ENCODE measurements at regions not wholly inside any gene's neighbourhood (a gene's known extent, or its start where the extent isn't known, plus 50 kb on each side); places are given as distances from the start of the nearest gene placed in this dataset.

GRCh38 chr13:108137176-108137575, 78.2 kb downstream of the LIG4 start:
- no peaks in the 10 kb centered on the region for H3K36me3 Mint-ChIP-seq
- H3K9me3 Mint-ChIP-seq: peaks cover 3% of the 10 kb centered on the region
- no peak overlapping the region for H3K4me3 Mint-ChIP-seq
- TF ChIP-seq SOX15 (CRISPR knock-in tag; IDR thresholded peaks at IDR 0.05) (no peak), SP1 (CRISPR knock-in tag; conservative IDR thresholded peaks at IDR 0.05) (no peak)
- TF ChIP-seq, protein P1, sequence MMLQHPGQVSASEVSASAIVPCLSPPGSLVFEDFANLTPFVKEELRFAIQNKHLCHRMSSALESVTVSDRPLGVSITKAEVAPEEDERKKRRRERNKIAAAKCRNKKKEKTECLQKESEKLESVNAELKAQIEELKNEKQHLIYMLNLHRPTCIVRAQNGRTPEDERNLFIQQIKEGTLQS (CRISPR knock-in tag; conservative IDR thresholded peaks at IDR 0.05): no peak
- H3K4me1 Mint-ChIP-seq: no peaks in the 10 kb centered on the region
- ATAC-seq: no peak
- ChIA-PET CTCF (no interaction called here), POLR2A (no interaction called here)
- no peaks in the 10 kb centered on the region for H3K27me3 Mint-ChIP-seq (ENCODE audit: low read depth)
- no peak overlapping the region for H3K27ac Mint-ChIP-seq
- no peak for DNase-seq (ENCODE audit: low spot score)

DNA sequence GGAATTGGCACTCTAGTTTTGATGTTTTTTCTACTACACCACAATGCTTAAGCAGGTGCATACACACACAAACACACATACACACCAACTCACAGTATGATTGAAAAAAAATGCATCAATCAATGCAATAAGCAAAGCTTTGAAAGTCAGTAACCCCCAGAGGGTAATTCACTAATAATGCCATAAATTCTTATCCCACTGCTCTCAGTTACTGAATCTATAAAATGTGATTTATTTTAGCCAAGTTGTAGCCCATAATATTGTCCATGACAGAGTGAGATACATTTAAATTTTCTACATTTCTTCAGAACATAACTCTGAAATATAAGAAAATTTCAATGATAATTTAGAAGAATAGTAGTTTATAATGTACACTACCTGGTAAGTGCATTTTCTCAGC, 87.9 kb downstream of the LIG4 start:
- ChIA-PET POLR2A (no interaction called here), CTCF (interaction anchor here (0.5 kb wide), 1 partner anchor 49 kb away, joined by 3 read pairs; no protein-coding TSS in a partner anchor)
- Mint-ChIP-seq H3K4me3 (no peak overlapping the region), H3K9me3 (no peaks in the 10 kb centered on the region), H3K27ac (no peak overlapping the region), H3K36me3 (no peaks in the 10 kb centered on the region), H3K4me1 (no peaks in the 10 kb centered on the region), H3K27me3 (ENCODE audit: low read depth) (no peaks in the 10 kb centered on the region)
- TF ChIP-seq NR1H2 (CRISPR knock-in tag; IDR thresholded peaks at IDR 0.05): no peak
- TF ChIP-seq SP1 (CRISPR knock-in tag; conservative IDR thresholded peaks at IDR 0.05): no peak
- TF ChIP-seq ZNF263 (CRISPR knock-in tag; IDR thresholded peaks at IDR 0.05; ENCODE audit: low read depth): no peak
- TF ChIP-seq TP53 (CRISPR knock-in tag; IDR thresholded peaks at IDR 0.05): no peak
- no peak for TF ChIP-seq ATF6 (CRISPR knock-in tag; IDR thresholded peaks at IDR 0.05)
- TF ChIP-seq ZNF423 (CRISPR knock-in tag; IDR thresholded peaks at IDR 0.05): no peak
- no peak for TF ChIP-seq SOX15 (CRISPR knock-in tag; IDR thresholded peaks at IDR 0.05)
- no peak for TF ChIP-seq GABPB1 (CRISPR knock-in tag; IDR thresholded peaks at IDR 0.05)
- TF ChIP-seq, protein P2, sequence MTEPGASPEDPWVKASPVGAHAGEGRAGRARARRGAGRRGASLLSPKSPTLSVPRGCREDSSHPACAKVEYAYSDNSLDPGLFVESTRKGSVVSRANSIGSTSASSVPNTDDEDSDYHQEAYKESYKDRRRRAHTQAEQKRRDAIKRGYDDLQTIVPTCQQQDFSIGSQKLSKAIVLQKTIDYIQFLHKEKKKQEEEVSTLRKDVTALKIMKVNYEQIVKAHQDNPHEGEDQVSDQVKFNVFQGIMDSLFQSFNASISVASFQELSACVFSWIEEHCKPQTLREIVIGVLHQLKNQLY (CRISPR knock-in tag; IDR thresholded peaks at IDR 0.05): no peak
- TF ChIP-seq, protein P3, sequence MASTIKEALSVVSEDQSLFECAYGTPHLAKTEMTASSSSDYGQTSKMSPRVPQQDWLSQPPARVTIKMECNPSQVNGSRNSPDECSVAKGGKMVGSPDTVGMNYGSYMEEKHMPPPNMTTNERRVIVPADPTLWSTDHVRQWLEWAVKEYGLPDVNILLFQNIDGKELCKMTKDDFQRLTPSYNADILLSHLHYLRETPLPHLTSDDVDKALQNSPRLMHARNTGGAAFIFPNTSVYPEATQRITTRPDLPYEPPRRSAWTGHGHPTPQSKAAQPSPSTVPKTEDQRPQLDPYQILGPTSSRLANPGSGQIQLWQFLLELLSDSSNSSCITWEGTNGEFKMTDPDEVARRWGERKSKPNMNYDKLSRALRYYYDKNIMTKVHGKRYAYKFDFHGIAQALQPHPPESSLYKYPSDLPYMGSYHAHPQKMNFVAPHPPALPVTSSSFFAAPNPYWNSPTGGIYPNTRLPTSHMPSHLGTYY (CRISPR knock-in tag; IDR thresholded peaks at IDR 0.05): no peak
- TF ChIP-seq, protein P4, sequence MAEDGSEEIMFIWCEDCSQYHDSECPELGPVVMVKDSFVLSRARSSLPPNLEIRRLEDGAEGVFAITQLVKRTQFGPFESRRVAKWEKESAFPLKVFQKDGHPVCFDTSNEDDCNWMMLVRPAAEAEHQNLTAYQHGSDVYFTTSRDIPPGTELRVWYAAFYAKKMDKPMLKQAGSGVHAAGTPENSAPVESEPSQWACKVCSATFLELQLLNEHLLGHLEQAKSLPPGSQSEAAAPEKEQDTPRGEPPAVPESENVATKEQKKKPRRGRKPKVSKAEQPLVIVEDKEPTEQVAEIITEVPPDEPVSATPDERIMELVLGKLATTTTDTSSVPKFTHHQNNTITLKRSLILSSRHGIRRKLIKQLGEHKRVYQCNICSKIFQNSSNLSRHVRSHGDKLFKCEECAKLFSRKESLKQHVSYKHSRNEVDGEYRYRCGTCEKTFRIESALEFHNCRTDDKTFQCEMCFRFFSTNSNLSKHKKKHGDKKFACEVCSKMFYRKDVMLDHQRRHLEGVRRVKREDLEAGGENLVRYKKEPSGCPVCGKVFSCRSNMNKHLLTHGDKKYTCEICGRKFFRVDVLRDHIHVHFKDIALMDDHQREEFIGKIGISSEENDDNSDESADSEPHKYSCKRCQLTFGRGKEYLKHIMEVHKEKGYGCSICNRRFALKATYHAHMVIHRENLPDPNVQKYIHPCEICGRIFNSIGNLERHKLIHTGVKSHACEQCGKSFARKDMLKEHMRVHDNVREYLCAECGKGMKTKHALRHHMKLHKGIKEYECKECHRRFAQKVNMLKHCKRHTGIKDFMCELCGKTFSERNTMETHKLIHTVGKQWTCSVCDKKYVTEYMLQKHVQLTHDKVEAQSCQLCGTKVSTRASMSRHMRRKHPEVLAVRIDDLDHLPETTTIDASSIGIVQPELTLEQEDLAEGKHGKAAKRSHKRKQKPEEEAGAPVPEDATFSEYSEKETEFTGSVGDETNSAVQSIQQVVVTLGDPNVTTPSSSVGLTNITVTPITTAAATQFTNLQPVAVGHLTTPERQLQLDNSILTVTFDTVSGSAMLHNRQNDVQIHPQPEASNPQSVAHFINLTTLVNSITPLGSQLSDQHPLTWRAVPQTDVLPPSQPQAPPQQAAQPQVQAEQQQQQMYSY (CRISPR knock-in tag; IDR thresholded peaks at IDR 0.05): no peak
- TF ChIP-seq ZNF512 (CRISPR knock-in tag; IDR thresholded peaks at IDR 0.05; ENCODE audit: borderline replicate concordance): no peak
- TF ChIP-seq NFATC4 (CRISPR knock-in tag; IDR thresholded peaks at IDR 0.05): no peak
- TF ChIP-seq, protein P1 (CRISPR knock-in tag; conservative IDR thresholded peaks at IDR 0.05): no peak
- TF ChIP-seq HMGA2 (CRISPR knock-in tag; IDR thresholded peaks at IDR 0.05): no peak
- ATAC-seq (no peak), DNase-seq (ENCODE audit: low spot score) (no peak)
